Mammary epithelial cell (primary cell): ENCODE measurements at regions not wholly inside any gene's neighbourhood (a gene's known extent, or its start where the extent isn't known, plus 50 kb on each side); places are given as distances from the start of the nearest gene placed in this dataset.

Source experiments
- EZH2 ChIP-seq: IDR thresholded peaks from 2 replicates; pipeline ENCODE4 v1.6.1; 2012; ENCODE audit warnings: low read length, inconsistent platforms, borderline replicate concordance
- TF ChIP-seq, protein P1 (sequence below), 2 donors: IDR thresholded peaks in 1 of 2; conservative IDR thresholded peaks in 1 of 2; 2 replicates each; pipeline ENCODE4 v1.5.1; 2011 to 2012; ENCODE audit warnings: inconsistent platforms in 2 of 2, low read length in 2 of 2, mild to moderate bottlenecking in 2 of 2, control low read depth in 1 of 2, low read depth in 1 of 2; ENCODE audit not compliant: insufficient read depth in 1 of 2; ENCODE audit errors: extremely low read depth in 1 of 2

DNA sequence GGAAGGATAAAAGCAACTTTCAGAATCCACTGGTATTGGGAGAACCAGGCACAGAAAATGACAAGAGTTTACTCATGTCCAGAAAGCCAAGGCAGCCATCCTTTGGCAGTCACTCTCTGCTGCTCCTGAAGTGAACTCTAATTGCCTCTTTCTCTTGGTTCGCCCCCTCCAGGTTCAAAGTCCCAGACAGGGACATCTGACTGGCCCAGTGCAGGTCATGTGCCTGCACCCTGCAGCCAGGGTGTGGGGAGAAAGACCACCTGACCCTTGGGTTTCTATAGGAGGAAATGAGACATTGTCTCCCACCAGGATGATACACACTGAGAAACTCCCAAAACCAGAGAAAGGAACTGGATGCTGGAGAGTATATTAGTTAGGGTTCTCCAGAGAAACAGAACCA lies 103.9 kb upstream of the SYT6 start:
- TF ChIP-seq, protein P1, sequence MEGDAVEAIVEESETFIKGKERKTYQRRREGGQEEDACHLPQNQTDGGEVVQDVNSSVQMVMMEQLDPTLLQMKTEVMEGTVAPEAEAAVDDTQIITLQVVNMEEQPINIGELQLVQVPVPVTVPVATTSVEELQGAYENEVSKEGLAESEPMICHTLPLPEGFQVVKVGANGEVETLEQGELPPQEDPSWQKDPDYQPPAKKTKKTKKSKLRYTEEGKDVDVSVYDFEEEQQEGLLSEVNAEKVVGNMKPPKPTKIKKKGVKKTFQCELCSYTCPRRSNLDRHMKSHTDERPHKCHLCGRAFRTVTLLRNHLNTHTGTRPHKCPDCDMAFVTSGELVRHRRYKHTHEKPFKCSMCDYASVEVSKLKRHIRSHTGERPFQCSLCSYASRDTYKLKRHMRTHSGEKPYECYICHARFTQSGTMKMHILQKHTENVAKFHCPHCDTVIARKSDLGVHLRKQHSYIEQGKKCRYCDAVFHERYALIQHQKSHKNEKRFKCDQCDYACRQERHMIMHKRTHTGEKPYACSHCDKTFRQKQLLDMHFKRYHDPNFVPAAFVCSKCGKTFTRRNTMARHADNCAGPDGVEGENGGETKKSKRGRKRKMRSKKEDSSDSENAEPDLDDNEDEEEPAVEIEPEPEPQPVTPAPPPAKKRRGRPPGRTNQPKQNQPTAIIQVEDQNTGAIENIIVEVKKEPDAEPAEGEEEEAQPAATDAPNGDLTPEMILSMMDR (conservative IDR thresholded peaks at IDR 0.05 in 1 of 2, IDR thresholded peaks at IDR 0.05 in 1 of 2; ENCODE audit: extremely low read depth in 1 of 2, insufficient read depth in 1 of 2, low read depth in 1 of 2, low read length in 2 of 2): no peak
- TF ChIP-seq EZH2: no peak
